ENCODE measurements at regions not wholly inside any gene's neighbourhood (a gene's known extent, or its start where the extent isn't known, plus 50 kb on each side); places are given as distances from the start of the nearest gene placed in this dataset.
"Not testable (repeated sequence)": the region's sequence is repeated elsewhere in the genome, so short reads cannot be mapped to it uniquely, and the experiment has no call there.

- no peak for DNase-seq (ENCODE audit: low read depth)
These were observed 777.7 kb downstream of the SLC6A15 start for GRCh38 chr12:84134797-84135366.

- peak; percentile 11 for DNase-seq (ENCODE audit: low read depth)
These were observed 781.5 kb downstream of the SLC6A15 start for GRCh38 chr12:84131076-84131475.

GRCh38 chr12:84128117-84128991, 784.2 kb downstream of the SLC6A15 start:
- no peak for DNase-seq (ENCODE audit: low read depth)

- no peak for DNase-seq (ENCODE audit: low read depth)
These were observed 788.4 kb downstream of the SLC6A15 start for GRCh38 chr12:84124211-84124610.

- DNase-seq (ENCODE audit: low read depth): no peak
These were observed 795.4 kb downstream of the SLC6A15 start for GRCh38 chr12:84117190-84117589.

- no peak for DNase-seq (ENCODE audit: low read depth)
These were observed 798.9 kb downstream of the SLC6A15 start for GRCh38 chr12:84113666-84114065.

GRCh38 chr12:84103886-84104285, 808.7 kb downstream of the SLC6A15 start:
- not testable (repeated sequence) for DNase-seq (ENCODE audit: low read depth)

GRCh38 chr12:84101963-84102362, 810.6 kb downstream of the SLC6A15 start:
- not testable (repeated sequence) for DNase-seq (ENCODE audit: low read depth)

- DNase-seq (ENCODE audit: low read depth): not testable (repeated sequence)
These were observed 813.0 kb downstream of the SLC6A15 start for GRCh38 chr12:84099591-84099990.

GRCh38 chr12:84091651-84092050, 820.9 kb downstream of the SLC6A15 start:
- no peak for DNase-seq (ENCODE audit: low read depth)

GRCh38 chr12:84089356-84089755, 823.2 kb downstream of the SLC6A15 start:
- DNase-seq (ENCODE audit: low read depth): no peak

- DNase-seq (ENCODE audit: low read depth): no peak
These were observed 827.6 kb downstream of the SLC6A15 start for GRCh38 chr12:84085046-84085445.

- DNase-seq (ENCODE audit: low read depth): no peak
These were observed 833.0 kb downstream of the SLC6A15 start for GRCh38 chr12:84079626-84080025.

- peak; percentile 5 for DNase-seq (ENCODE audit: low read depth)
These were observed 834.9 kb downstream of the SLC6A15 start for GRCh38 chr12:84077679-84078078.

GRCh38 chr12:84075991-84076390, 836.6 kb downstream of the SLC6A15 start:
- DNase-seq (ENCODE audit: low read depth): no peak

- DNase-seq (ENCODE audit: low read depth): no peak
These were observed 839.2 kb downstream of the SLC6A15 start for GRCh38 chr12:84073401-84073800.

GRCh38 chr12:84072961-84073360, 839.6 kb downstream of the SLC6A15 start:
- DNase-seq (ENCODE audit: low read depth): no peak

GRCh38 chr12:84070292-84070691, 842.3 kb downstream of the SLC6A15 start:
- peak; percentile 93 for DNase-seq (ENCODE audit: low read depth)

GRCh38 chr12:84069699-84070098, 842.9 kb downstream of the SLC6A15 start:
- DNase-seq (ENCODE audit: low read depth): peak; percentile 44

- peak; percentile 3 for DNase-seq (ENCODE audit: low read depth)
These were observed 843.4 kb downstream of the SLC6A15 start for GRCh38 chr12:84069198-84069597.

- DNase-seq (ENCODE audit: low read depth): no peak
These were observed 854.5 kb downstream of the SLC6A15 start for GRCh38 chr12:84058136-84058535.

- no peak for DNase-seq (ENCODE audit: low read depth)
These were observed 857.8 kb downstream of the SLC6A15 start for GRCh38 chr12:84054811-84055210.

GRCh38 chr12:84047881-84048280, 864.7 kb downstream of the SLC6A15 start:
- no peak for DNase-seq (ENCODE audit: low read depth)

GRCh38 chr12:84046859-84047258, 865.7 kb downstream of the SLC6A15 start:
- no peak for DNase-seq (ENCODE audit: low read depth)

Data from GM04503 (cell line).